H7 (cell line): ENCODE measurements at regions not wholly inside any gene's neighbourhood (a gene's known extent, or its start where the extent isn't known, plus 50 kb on each side); places are given as distances from the start of the nearest gene placed in this dataset.

Experiments
- DNase-seq: peaks from one replicate; pipeline ENCODE4 v3.0.0; 2012
- H3K27me3 ChIP-seq: 2 replicates; pipeline ENCODE4 v1.6.0; 2011; ENCODE audit warnings: mild to moderate bottlenecking, low read length; ENCODE audit not compliant: control insufficient read depth, insufficient read depth
- H3K36me3 ChIP-seq: replicated peaks from 2 replicates; pipeline ENCODE4 v1.5.1; 2011; ENCODE audit warnings: low read length; ENCODE audit not compliant: control insufficient read depth, insufficient read depth
- H3K4me3 ChIP-seq: 2 replicates; pipeline ENCODE4 v1.5.1; 2011; ENCODE audit warnings: low read depth, mild to moderate bottlenecking, control low read depth, low read length, moderate library complexity; ENCODE audit not compliant: insufficient read depth

DNA sequence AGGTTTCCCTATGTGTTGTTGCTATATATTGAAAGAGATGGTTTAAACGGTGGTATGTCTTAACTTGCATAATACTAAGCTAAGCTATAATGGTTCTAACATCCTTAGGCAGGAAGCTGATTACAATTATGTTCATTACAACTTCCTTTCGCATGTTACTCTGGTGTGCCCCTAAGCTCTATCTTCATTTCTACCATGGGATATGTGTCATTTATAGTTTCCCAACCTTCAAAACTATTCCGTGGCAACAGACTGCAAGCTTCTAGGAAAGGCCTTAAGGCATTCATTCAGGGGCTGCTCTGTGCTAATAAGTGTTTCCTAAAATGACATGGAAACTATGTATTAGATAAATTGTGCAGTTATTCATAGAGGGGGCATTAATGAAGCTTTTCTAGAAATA is 294.6 kb downstream of the GXYLT1 start:
- no peak overlapping the region for H3K4me3 ChIP-seq
- H3K36me3 ChIP-seq: no peaks in the 10 kb centered on the region
- DNase-seq: no peak

DNA sequence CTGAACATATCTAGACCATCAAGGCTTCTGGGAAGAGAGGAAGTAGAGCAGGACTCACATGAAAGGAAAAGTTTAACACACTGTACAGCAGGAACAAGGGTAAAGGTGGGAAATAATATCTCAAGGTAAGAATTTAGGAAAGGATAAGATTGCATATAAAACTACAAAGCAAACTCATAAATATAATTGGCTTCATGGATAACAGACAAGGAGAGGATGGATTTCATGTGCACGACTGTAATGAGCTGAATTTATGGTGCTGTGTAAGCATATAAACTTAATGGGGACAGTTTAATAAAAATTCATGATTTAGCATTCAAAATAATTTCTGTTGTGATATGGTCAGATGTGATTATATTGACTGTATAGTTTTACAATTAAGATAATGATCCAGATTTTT is 298.0 kb downstream of the GXYLT1 start:
- Histone ChIP-seq H3K27me3 (no peaks in the 10 kb centered on the region), H3K4me3 (no peak overlapping the region), H3K36me3 (no peaks in the 10 kb centered on the region)
- DNase-seq: no peak

More for the DNA sequence above, 294.6 kb downstream of the GXYLT1 start:
- H3K27me3 ChIP-seq: no peaks in the 10 kb centered on the region

DNA sequence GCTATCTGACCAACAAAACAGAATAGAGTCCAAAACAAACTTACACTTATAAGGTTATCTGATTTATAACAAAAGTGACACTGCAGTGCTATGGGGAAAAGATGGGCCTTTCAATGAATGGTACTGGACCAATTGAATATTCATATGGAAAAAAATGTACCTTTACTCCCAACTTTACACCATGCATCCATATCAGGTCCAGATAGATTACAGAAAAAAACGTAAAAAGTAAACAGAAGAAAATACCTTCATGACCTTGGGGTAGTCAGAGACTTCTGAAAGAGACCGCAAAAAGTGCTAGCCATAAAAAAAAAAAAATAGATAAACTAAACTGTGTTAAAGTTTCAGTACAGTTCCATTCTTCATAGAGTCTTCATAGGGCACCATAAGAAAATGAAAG is 308.3 kb downstream of the GXYLT1 start:
- H3K36me3 ChIP-seq: no peaks in the 10 kb centered on the region
- H3K4me3 ChIP-seq: no peak overlapping the region
- no peaks in the 10 kb centered on the region for H3K27me3 ChIP-seq
- DNase-seq: no peak

DNA sequence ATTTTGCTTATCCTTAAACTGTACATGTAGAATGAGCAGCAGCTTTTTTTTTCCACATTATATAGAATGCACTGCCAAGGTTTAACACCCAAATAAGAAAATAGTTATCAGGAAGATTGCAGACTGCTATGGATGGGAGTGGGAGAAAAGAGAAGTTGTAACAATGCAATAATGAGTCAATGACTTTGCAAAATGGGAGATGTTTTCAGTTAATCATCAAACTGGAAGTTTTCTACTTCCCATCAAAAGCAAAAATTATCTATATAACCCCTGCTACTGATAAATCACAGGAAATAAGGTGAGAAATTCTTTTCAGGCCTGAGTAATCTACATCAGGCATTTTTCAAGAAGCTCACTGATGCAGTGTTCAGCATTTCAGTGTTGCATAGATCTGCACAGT is 309.1 kb downstream of the GXYLT1 start:
- H3K4me3 ChIP-seq: no peak overlapping the region
- H3K36me3 ChIP-seq: no peaks in the 10 kb centered on the region
- no peak for DNase-seq
- H3K27me3 ChIP-seq: no peaks in the 10 kb centered on the region

DNA sequence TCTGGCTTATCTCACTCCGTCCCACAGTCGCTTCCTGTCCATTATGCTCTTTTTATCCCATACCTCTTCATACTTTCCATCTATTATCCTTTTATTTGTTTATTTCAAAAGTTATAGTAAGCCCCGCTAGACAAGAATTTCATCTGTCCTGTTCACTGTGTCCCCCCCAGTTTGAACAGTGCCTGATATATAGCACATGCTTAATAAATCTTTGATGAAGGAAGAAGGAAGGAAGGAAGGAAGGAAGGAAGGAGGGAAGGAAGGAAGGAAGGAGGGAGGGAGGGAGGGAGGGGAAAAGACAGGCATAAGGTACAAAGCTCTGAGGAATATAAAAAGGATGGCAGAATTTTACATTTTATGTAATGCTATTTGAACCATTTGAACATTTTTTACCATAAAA is 324.7 kb downstream of the GXYLT1 start:
- Histone ChIP-seq H3K36me3 (no peaks in the 10 kb centered on the region), H3K4me3 (no peak overlapping the region), H3K27me3 (no peaks in the 10 kb centered on the region)
- no peak for DNase-seq

DNA sequence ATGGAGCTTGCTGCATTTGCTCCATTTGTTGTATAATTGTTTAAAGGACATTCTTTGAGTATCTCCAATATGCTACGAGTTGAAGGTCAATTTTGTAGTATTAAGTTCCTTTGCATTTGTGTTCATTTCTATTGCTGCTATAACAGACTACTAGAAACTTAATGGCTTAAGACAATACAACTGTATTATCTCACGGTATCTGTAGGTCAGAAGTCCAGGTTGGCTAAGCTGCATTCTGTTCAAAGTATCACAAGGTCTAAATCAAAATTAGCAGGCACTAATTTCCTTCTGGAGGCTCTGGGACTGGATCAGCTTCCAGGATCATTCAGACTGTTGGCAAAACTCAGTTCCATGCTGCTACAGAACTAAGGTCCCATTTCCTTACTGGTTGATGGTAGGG is 340.6 kb downstream of the GXYLT1 start:
- no peak for DNase-seq
- no peak overlapping the region for H3K4me3 ChIP-seq

DNA sequence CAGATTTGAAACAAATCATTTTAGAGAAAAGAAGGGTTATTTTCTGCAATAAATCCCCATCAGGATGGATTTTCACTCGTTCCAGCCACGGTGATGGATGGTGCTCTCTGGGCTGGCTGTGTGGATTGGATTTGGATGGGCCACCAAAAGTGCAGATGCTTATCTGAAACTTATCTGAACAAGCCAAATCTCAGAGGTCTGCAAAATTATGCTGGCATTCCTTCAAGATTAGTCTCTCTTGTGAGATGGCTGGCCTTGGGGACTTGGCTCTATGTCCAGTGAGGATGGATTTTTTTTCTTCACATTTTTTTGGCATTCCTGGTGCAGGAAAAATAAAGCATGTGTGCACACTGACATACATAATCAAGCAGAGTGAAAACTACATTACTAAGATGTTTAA is 341.9 kb downstream of the GXYLT1 start:
- no peaks in the 10 kb centered on the region for H3K27me3 ChIP-seq
- DNase-seq: no peak
- no peaks in the 10 kb centered on the region for H3K36me3 ChIP-seq
- H3K4me3 ChIP-seq: no peak overlapping the region

More for the DNA sequence above, 340.6 kb downstream of the GXYLT1 start:
- no peaks in the 10 kb centered on the region for H3K36me3 ChIP-seq
- no peaks in the 10 kb centered on the region for H3K27me3 ChIP-seq

DNA sequence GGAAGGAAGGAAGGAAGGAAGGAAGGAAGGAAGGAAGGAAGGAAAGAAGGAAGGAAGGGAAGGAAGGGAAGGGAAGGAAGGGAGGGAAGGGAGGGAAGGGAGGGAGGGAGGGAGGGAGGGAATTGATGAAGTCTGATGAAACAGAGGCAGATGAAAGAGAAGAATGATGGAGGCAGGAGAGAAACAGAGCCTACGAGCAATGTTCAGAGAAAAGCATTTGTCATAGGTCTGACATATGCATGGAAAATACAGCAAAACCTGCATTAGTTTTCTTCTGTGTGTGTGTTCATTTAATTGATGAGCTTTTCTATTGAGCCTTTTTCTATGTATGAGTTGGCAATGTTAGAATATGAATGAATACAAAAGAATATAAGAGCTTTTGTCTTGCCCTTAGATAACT is 343.4 kb downstream of the GXYLT1 start:
- no peak for DNase-seq

DNA sequence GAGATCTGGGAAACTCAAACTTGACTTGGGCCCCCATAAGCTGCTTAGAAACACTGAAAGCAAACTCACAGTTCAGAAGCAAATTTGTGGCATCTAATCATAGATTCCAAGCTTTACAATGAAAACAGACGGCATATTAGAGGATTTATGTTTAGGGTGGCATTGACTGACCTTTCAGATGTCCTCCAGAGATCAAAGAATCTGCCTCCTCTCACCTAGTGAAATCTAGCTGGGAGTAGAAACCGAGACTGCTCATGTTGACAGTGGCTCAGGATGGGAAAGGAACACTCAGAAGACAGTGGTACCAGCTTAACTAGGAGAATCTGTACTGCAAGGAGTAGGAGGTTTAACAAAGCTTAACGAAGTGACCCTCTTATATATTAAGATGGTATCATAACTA is 345.0 kb downstream of the GXYLT1 start:
- no peaks in the 10 kb centered on the region for H3K27me3 ChIP-seq

More for the DNA sequence above, 343.4 kb downstream of the GXYLT1 start:
- Histone ChIP-seq H3K27me3 (no peaks in the 10 kb centered on the region), H3K4me3 (no peak overlapping the region), H3K36me3 (no peaks in the 10 kb centered on the region)

DNA sequence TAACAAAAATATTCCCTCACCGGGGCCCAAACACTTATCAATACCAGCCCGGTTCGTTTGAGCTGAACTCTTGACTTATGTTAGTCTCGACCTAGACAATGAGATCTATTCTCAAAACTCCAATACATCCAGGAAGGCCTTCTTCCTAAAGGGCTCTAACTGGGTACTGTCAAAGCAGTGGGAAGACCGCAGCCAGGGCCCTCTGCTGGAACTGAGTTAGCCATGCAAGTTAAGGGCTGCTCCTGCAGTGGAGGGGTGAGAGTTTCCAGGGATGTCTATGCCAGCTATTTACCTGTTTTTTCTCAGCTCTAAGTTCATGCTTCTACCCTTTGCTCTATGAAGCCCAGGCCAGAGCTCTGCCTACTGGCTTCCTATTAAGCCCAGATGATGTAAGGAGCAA is 348.8 kb downstream of the GXYLT1 start:
- peak; percentile 59 for DNase-seq

More for the DNA sequence above, 345.0 kb downstream of the GXYLT1 start:
- H3K4me3 ChIP-seq: no peak overlapping the region
- DNase-seq: no peak
- no peaks in the 10 kb centered on the region for H3K36me3 ChIP-seq

DNA sequence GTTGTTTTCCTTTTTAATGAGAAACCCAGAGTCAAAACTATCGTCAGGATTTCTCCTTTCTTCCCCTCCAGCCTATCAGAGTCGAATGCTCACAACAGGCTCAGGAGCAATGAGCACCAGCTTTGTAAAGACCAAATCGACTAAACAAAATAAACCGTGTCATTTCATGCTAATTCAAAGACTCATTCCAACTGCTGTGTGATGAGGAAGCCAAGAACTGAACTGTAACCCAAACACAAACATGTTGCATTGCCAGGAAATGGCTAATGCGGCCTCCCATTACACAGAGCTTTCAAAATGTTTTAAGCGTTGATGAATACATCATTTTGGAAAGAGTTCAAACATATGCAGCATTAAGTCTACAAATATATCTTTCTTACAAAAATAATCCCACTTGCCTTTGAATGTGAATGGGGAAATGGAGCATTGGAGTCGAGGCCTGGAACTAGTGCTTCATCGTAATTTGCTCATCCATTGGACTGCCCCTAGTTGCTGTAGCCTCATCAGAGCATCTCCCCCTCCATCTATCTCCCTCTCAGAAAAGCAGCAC is 349.5 kb downstream of the GXYLT1 start:
- Histone ChIP-seq H3K4me3 (no peak overlapping the region), H3K36me3 (no peaks in the 10 kb centered on the region), H3K27me3 (no peaks in the 10 kb centered on the region)
- DNase-seq: no peak

More for the DNA sequence above, 348.8 kb downstream of the GXYLT1 start:
- Histone ChIP-seq H3K4me3 (no peak overlapping the region), H3K27me3 (no peaks in the 10 kb centered on the region), H3K36me3 (no peaks in the 10 kb centered on the region)

DNA sequence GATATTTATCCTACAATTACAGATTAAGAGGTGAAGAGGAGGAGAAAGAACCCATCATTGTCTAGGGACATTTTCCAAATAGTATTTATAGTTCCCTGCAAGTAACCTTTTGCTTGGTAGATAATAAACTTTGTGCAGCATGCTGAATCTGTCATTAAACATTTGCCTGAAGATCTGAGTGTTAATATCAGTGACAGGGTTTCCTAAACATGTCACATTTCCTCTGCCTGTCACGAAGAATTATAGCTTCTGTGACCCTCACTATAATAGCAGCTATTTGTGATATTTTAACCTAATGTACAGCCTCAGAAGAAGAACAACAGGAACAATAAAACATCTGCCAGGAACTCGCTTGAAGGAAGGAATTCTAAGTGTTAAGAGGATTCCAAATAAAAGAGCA is 350.3 kb downstream of the GXYLT1 start:
- no peaks in the 10 kb centered on the region for H3K36me3 ChIP-seq
- no peak for DNase-seq
- H3K4me3 ChIP-seq: no peak overlapping the region
- no peaks in the 10 kb centered on the region for H3K27me3 ChIP-seq

DNA sequence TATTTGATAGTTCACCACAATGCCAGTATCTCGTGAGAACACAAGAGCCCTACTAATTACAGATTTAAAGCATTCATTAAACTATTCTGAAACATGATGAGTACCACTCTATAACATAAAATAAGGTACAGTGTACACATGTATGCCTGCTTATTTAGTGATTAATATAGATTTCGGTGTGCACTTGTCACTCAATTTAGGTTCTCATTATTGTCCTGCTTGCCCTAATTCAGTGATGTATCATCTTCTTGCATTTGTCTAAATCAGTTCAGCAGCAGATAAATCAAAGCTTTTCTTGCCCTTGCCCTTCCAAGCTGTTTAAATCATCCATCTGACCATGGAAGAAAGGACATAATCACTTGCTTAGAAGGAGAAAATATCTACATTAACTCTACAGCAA is 359.7 kb downstream of the GXYLT1 start:
- Histone ChIP-seq H3K27me3 (no peaks in the 10 kb centered on the region), H3K36me3 (no peaks in the 10 kb centered on the region), H3K4me3 (no peak overlapping the region)
- no peak for DNase-seq

DNA sequence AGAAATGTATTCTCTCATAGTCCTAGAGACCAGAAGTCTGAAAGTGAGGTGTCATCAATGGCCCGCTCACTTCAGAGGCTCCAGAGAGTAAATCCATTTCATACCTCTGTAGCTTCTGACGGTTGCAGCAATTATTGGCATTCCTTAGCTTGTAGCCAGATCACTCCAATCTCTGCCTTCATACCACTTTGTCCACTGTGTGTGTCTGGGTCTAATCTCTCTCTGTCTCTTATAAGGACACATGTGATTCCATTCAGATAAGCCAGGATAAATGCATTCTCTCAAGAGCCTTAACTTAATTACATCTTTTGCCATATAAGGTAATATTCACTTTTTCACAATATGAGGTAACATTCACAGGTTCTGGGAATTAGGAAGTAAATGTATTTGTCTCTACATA is 365.7 kb downstream of the GXYLT1 start:
- Histone ChIP-seq H3K27me3 (no peaks in the 10 kb centered on the region), H3K4me3 (no peak overlapping the region), H3K36me3 (no peaks in the 10 kb centered on the region)
- DNase-seq: no peak

DNA sequence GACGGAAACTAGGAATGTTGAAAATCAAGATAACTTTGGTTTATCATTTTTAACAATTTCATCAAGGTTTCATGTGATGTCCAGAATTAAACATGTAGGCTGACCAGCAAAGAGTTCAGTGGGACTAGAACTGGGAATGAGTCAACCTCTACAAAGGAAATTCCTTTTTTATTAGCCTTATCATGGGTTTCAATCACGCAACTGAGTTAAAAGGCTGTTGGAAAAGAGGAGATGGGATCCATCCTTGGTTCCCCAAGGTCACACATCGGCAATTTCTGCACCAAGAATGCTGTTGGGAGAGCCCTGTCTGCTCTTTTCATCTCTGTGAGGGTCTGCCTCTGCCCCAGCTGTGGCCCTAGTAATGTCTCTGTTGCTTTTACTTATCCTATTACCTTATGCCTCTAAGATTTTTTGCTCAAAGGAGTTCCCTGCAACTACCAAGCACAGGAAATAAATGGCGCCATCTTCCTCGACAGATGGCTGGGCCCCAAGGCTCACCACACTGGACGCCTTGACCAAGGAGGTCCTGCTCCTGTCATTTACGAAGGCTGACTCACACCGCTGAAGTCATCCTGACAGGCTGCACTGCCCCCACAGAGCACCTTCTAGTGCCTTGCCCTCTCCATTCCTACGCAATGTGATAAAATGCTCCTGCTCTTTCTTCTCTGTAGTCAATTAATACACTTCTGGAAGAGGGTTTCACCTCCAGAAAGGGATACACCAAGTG is 367.4 kb downstream of the GXYLT1 start:
- Histone ChIP-seq H3K4me3 (no peak overlapping the region), H3K27me3 (no peaks in the 10 kb centered on the region), H3K36me3 (no peaks in the 10 kb centered on the region)
- DNase-seq: no peak
